ENCODE measurements at regions not wholly inside any gene's neighbourhood (a gene's known extent, or its start where the extent isn't known, plus 50 kb on each side); places are given as distances from the start of the nearest gene placed in this dataset.
A peak's percentile ranks its signal among the peaks of the same experiment; 100 is the strongest.

DNA sequence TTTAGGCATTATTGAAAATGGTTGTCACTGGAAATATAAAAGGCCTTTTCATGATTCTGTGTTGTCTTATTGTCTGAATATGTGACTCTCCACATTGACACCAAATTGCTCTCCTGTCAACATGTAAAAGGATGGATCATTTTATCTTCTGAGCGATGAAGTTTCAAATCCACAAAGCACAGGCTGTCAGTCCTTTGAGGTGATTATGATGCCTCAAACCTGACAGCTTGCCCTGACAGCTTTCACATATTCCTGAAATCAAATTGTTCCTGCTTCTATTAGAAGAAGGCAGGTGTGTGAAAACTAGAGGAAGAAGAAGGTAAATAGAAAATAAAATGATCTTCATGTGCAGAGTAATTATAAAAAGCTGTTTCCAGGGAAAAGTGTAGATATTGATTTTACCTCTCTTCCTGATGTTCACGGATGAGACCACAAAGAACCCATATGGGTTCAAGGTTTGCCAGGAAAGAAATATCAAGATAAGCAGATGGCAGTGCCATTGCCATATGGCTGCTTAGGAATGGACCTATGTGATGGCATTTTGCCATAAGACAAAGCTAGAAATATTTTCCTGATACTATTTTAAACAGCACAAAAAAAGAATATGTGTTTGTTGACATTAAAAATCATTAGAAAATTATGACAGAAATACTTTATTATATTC, 1006.3 kb upstream of the AGA start:
- DNase-seq = no peak

DNA sequence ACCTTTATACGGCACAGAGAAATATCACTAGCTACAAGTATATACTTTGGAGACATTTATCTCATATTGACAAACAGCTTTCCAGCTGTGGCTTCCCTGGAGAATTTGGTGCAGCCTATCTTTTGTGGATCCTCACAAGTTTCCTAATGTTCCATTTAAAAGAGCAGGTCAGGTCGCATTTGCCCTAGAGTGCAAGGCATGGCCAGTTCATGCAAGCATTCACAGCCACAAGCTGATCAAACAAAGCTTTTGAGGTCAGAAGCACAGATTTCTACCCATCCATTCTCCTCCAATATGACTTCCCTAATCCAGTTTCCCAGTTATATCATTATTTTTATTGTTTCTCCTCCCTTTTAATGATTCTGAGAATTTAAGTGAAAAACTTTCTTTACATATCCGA, 1008.4 kb upstream of the AGA start:
- no peak for DNase-seq

DNA sequence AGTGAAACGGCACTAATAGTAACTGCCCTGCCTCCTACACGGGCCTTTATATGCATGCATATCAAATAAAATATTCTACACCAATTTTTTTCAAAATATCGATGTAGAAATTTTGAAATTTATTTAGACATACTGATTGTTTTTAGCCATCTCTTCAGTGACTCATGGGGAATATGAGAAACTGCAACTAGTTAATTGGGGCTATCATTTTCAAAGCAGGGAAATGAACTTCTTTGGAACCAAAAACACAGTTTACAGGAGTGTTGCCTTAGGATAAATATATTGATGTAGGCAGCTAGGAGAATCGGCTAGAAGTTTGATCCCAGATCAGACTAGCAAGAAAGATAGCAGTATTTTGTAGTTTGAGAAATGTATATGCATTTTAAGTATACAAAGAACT, 1010.8 kb upstream of the AGA start:
- DNase-seq = no peak

DNA sequence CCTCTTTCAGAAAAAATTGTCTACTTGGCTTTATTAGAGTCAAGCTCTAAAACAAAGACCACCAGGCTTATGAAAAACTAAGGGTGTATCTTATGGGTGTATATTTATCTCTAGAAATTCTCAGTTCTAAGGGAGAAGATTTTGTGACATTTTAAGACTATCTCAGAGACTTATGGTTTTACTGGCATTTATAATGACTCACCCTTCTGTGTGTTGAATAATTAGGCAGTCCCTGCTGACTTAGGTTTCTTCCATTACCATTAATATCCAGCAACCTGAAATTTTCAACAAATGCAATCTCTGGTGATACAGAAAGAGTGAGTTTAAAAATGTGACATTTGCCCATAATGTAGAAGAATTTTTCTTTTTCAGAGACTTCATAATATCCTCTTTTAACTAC, 1015.0 kb upstream of the AGA start:
- DNase-seq = no peak

DNA sequence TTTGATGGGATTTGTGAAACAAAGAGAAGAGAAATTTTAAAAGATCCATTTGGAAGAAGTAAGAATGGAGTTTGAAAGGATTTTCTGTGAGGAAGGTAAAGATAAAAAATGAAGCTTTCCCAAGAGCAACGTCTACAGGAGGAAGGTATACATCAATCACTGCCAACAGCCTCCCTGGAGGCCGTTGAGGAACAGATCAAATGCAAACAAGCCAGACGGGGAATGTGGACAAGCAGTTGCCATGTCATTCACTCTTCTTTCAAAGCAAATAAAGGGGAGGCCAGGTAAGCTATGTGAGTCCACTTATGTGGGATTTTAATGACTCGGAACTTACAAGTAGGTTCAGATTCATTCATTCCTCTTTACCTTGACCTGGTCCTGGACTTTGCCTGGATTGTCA, 1020.5 kb upstream of the AGA start:
- no peak for DNase-seq

DNA sequence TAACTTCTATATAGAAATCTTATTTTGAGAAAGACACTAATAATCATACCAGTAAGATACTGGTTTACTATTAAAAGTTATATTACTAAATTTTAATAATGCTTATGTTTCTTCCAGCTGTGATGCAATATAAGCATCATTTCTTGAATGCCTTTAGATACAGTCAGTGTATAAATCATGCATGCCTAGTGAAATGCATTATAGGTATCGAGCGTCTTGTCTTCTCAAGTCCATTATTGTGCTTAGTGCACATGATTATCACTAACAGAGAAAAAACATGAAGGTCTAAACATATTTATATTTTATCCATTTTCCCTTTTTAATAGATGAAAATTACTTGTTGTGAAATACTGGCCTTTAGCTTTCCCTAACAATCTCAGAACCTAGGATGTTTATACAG, 1021.5 kb upstream of the AGA start:
- DNase-seq = no peak

DNA sequence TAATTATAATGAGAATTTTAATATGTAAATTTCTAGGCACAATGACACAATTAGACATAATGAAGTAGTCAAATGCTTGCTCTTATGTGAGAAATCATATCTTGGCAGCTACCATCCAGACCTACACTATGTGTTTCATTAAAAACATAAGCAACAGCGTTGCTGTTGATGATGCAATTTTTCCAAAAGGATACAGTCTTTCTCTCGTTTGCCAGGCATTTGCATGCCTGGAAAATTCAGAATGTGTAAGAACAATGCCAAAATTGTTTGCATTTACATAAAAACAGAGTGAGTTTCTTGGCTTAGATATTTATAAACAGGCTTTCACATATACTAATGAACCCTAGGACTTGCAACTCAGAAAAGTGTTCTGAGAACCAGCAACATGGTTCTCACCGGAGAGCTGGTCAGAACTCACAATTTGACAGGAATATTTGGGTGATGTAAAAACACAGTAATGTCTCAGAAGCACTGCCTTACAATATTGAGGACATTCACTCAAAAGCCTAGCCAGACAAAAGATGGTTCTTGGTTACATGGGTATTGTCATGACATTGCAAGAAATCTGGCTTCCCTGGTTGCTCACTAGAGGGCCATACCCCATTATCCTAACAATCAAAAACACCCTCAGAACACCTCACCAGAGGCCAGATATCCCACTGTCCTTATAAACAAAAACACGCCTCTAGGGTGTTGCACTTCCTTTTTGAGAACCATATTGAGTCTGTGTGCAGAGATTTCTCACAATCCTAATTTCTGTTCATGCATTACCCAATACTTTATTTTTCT, 1029.0 kb upstream of the AGA start:
- DNase-seq = no peak

DNA sequence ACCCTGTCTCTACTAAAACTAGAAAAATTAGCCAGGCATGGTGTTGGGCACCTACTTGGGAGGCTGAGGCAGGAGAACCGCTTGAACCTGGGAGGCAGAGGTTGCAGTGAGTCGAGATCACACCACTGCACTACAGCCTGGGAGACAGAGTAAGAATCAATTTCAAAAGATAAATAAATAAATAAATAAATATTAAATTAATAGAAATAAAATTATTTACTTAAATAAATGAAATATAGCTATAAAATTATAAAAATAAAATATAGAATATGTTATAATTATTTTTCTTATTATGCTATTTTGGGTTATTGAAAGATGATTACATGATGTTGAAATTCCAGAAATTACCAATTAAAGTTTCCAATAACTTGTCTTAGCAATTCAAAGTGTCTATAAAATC, 1029.8 kb upstream of the AGA start:
- DNase-seq = no peak

DNA sequence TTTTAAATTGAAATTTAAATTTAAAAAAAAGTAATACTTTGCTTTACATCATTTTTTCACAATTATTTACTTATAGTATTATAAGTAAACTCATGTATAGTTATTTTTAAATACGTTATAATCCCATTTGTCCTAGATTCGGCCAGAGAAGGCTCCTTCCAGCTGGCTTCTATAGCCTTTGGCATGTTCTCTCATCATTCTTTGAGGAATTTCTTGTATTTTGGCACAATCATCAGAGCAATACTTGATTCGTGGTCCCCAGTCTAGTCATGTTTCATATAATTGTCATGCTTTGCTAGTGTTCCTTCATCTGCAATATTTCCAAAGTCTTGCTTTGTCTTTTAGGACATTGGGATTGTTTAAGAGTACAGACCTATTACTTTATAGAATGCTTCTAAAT, 1037.9 kb upstream of the AGA start:
- DNase-seq = no peak

DNA sequence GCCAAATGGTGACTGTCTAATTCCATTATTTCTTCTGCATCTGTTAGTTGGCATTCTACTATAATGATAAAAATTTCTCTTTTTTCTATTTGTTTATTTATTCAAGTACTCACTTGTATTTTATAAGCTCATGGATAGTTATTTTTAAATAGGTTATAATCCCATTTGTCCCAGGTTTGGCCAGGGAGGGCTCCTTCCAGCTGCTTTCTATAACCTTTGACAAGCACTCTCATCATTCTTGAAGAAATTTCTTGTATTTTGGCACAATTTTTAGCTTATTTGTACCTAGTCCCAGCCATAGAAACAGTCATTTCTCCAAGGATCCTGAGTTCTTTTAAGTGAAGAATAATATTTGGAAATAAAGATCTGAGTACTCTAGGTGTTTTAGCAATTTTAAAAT, 1038.6 kb upstream of the AGA start:
- DNase-seq = no peak

DNA sequence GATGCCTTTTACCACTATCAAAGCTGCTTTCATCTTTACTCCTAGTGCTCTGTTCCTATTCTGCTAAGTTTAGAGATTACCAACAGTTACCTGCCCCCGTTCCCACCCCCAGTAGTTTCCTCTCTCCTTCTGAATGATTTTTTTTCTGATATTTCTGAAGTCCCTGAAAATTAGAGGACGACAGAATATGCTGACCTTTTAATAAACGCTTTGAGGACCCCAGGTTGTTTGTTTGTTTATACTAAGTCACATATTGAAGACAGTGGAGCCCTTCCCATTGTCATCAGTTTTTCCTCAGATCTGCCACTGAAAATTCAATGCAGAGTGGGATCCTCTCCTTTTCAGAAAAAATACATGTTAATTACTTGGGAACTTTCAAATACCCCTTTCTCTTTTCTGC, 1039.3 kb upstream of the AGA start:
- DNase-seq = no peak

DNA sequence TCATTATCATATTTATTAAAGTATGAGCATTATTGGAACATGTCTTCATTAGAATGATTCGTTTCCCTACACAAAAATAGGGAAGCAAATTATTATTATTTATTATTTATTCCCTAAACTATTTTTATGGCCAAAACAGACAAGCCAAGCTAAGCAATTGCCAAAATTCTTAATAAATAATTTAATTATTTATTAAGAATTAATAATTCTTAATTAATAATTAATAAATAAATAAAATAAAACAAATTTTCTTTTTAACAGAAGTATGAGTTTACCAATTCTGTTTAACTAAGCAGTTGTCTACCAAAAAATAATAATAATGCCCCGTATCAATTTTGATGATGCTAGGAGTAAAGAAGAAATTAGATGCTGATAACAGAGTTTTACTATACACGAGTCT, 1080.8 kb upstream of the AGA start:
- DNase-seq = no peak

DNA sequence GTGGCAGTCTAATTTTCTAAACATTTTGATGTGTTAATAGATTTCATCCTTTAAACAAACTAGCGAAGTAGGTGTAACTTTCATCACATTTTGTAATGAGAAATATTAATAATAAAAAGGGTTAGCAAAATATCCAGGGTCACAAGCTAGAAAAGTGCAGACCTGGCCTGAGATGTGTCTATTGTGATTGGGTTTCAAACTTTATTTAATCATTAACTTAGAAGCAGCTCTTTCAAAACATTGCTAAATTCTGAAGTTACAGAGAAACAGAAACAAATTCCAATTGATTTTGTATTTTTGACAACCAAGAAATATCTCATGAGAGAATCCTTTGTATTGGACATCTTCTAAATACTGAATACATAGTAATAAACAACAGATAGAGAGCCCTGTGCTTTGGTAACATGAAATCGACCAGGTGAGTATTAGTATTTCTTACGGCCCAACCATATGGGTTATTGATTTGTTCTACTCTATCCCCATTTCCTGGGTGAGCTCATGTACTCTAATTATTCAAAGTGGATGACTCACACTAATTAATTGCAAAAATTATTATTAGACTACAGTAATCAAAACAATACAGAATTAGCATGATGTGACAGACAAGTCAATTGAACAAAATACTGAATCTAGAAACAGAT, 1093.8 kb upstream of the AGA start:
- no peak for DNase-seq

DNA sequence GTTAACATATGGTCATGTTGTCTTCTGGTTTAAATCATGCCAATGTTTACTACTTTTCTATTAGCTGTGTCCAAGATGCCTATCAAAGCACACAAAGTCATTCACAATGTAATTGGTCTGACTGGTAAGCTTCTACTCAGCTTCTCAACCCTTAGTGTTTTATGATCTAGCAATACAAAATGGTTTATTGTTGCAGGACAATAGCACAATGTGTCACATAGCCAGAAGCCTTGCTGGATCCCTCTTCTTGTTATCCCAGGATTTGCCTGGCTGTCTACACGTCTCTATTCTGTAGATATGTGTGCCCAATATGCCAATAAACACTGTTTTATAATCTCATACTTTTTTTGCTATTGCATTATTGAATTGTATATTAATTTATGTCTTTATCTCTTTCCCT, 1111.0 kb upstream of the AGA start:
- no peak for DNase-seq

DNA sequence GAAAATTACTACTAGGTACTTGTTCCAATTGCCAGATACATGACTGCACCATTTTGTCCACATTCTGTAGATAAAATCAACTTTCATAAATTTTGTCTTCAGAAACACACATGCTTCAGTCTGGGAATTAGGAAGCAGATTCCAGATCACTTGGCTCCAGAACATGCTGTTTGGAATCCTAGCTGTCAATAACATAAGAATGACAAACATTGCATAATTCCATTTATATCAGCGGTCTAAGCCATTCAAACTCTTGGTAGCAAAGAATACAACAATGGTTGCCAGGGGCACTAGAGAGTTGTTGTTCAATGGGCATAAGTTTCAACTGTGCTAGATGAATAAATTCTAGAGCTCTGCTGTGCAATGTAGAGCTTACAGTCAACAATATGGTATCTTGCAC, 1112.1 kb upstream of the AGA start:
- no peak for DNase-seq

DNA sequence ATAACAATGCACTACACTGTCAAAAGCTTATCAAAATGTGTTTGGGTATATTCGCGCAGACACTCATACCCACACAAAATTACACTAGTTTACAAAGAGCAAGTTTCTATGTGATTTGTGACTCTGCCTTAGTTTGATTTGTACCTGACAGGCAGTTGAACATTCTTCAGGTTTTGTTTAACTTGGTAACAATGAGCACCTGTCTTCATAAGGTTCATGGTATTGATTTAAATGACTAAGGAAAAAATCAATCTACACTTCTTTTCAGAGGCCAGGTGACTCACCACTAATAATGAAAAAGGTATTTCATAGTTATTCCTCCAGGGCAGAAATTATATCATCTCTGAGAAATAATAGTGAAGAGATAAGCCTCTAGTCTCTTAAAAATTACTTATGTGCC, 1114.6 kb upstream of the AGA start:
- no peak for DNase-seq

DNA sequence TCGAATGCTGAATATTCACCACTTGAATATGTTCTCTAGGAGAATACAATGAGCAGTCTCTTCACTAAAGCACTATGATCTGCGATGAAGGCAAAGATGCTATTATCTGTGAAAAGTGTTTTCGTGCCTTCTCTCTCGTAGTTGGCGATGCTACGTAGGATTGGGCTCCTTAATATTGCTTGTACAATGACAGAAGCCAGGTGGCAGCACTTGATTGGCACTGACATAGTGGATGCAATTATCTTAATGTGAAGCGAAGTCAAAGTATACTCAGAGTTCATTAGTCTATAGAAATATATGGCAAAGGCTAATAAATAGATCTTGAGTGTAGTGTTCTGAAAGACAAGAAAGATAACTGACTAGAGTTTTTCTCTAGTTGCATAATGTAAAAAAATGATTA, 1135.7 kb upstream of the AGA start:
- DNase-seq = peak; percentile 48

DNA sequence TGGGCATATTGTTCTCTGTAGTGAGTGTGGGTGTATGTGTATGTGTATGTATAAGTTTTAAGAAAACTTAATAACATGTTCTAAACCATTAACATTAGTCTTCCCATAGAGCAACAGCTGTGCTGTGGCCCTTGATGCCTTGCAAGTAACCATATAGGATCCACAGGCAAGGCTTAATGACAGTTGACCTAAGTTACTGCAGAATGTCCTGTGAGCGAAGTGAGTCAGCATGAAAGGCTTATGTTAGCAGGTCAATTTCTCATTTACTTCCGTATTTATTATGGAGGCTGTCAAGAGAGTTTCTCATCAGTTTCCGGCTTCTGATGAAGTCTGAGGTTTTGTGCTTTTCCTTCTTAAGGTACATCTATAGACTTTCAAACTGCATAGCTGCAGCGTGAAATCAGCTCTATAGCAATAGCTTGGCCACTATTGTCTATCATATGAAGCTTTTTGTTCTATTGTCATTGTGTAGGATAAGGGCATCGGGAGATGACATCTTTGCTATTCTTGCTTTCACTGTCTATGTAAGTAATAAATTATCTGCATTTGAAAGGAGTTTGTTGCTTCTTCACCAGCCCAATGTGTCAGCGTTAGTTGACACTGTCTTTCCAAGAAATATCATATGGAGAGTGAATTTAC, 1153.4 kb upstream of the AGA start:
- no peak for DNase-seq

DNA sequence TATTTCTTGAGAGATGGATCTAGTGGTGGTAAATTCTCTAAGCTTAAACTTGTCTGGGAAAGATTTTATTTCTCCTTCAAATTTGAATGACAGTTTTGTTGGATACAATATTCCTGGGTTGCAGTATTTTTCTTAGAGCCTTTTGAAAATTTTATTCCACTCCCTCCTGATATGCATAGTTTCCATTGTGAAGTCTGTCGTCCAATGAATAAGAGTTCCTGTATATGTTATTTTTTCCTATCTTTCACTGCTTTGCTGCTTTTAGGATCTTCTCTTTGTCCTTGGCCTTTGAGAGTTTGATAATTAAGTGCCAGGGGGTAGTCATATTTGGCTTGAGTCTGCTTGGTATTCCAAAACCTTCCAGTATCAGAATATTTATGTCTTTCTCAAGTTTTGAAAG, 1156.4 kb upstream of the AGA start:
- DNase-seq = no peak

DNA sequence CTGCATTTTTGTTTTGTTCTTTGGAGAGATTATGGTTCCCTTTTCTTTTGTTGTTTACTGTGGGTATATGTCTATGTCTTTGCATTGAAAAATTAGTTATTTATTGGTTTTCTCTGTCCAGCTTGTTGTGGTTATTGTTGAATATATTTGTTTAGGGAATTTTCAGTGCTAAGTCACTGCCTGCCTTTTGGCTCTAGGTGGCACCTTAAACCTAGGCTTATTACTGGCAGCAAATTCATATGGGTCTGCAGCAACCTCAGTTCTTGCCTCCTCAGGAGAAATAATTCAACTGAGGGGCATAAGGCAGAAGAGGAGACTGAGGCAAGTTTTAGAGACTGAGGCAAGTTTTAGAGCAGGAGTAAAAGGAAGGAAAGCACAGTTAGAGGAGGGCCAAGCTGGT, 1157.3 kb upstream of the AGA start:
- DNase-seq = peak; percentile 5

DNA sequence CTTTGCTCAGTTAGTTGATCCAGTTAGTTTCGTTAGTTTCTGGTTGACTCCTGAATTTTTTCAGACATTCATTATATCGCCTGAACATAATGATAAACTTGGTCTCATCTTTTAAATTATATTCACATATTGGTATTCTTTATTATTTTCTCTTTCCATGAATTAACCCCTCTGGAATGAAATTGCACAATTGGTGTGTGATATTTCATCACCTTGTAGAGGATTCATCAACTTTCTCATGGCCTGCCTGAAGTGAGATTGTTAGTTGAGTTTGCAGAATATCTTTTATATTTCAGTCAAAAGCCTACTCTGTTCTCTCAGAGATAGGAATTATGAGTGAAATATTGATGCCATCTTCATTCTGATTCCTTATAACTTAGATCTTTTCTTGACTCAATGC, 1160.6 kb upstream of the AGA start:
- DNase-seq = no peak

DNA sequence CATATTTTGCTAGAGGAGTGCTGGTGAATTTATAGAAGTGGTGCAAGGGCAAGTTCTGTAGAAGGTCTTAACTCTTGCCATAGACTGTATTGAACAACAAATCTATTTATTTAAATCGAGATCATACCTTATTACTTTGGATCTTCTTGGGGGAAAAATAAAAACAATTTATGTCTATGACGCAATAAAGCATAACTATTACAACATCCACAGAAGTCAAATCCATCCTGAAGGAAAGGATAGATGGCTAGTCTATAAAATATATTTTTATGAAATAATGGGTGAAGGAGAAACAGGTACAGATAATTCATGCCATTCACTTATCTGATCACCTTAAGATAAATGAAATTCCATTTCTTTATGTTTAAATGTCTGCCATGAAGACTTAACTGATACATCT, 1168.8 kb upstream of the AGA start:
- DNase-seq = no peak

DNA sequence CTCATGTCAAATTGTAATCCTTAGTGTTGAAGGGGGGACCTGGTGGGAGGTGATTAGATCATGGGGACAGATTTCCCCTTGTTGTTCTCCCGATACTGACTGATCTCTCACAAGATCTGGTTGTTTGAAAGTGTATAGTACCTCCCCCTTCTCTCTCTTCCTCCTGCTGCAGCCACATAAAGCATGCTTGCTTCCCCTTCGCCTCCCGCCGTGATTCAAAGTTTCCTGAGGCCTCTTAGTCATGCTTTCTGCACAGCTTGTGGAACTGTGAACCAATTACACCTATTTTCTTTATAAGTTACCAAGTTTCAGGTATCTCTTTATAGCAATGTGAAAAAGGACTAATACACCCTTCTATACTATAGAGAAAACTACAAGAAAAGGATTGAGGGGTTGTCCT, 1170.5 kb upstream of the AGA start:
- peak; percentile 29 for DNase-seq

DNA sequence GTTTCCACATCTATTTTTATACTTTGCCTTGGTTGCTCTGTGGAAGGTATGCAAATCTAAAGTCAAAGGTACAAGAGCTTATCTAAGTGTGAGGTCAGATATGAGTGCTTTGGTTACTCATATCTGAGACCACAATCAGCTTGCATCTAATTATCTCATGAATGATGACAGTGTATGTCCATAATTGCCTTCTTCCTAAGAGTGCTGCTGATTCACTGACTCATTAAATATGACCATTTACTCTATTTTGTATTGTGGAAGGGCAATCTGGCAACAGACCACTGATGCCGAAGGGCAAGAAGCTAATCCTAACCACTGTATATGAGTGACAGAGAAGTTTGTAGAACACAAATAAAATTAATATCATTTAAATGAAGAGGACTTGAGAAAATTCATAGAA, 1190.2 kb upstream of the AGA start:
- DNase-seq = peak; percentile 7
